ENCODE measurements at regions not wholly inside any gene's neighbourhood (a gene's known extent, or its start where the extent isn't known, plus 50 kb on each side); places are given as distances from the start of the nearest gene placed in this dataset.
"Not testable (repeated sequence)": the region's sequence is repeated elsewhere in the genome, so short reads cannot be mapped to it uniquely, and the experiment has no call there.

DNA sequence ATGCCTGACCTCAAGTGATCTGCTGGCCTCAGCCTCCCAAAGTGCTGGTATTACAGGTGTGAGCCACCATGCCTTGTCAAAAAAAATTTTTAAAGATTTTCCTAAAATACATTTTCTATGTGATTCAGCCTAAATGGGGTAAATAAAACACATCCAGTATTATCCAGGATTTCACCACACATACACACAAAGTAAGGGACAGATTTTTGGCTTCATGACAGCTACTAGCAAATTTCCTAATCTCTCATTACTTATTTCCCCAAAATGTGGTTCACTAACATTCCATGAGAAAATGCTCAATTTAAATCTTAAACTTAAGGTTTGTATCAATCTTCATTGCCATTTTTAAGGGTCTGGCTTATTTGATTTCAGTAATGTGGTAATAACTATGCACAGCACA, 348.5 kb upstream of the INTU start:
- DNase-seq, result no peak

DNA sequence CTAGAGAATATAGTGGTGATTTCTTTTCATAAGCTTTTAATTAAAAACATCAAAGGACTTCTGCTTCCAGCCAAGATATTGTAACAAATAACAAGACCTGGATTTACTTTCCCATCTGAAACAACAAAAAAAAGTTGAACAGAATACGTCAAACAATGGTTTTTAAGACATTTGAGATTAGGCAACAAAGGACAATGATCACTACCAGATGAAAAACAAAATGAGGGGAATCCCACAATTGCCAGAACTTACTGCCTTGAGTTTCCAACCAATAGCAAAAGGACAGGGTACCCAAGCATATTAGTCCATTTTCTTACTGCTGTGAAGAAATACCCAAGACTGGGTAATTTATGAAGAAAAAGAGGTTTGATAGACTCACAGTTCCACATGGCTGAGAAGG, 341.4 kb upstream of the INTU start:
- no peak for DNase-seq

DNA sequence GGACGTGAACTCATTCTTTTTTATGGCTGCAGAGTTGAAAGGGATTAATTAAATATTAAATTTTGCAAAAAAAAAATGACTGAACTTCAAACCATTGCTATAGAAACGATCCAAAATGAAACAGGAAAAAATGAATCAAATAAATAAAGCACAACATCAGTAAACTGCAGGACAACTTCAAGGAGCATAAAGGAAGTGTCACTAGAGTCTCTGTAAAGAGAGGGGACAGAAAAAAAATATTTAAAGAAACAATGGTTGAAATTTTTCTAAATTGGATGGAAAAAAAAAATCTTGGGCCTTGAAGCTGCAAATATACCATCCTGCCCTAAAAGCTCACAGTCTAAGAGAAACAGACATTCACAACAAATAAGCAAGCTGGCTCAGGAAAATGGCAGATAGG, 339.3 kb upstream of the INTU start:
- DNase-seq, result no peak

DNA sequence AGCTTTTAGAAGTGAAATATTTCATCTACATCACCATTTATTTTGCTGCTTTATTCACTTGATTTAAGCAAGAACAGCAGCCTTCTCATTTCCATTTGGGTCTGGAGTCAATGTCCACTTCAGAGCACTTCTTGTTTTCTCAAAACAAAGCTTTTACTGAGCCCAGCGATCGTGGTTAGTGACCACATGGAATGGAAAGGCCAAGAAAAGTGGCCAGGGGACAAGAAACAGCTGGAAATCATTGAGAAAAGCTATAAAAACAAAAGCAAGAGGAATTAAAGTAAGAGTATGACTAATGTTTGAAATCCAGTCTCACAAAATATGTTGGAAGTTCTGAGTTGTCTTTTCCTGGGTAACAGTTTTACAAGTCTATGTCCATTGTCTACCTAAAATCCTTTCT, 328.4 kb upstream of the INTU start:
- DNase-seq, result no peak

DNA sequence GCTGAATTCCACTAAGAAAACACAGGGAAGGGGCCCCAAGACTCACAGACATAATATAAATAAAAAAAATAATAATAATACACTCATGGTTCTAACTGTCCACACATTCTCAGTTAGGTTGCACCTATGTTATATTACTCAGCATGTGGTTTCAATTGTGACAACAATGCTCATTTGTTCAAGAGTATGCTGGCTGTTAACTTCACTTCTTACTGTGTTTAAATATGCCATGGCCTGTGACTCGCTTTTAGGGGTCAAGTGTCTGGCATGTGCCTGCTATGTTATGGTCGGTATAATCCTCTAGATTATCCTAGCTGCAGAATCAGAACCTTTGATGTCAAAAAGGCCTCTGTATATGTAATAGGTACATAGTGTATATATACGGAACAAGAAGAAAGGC, 324.8 kb upstream of the INTU start:
- DNase-seq, result no peak

DNA sequence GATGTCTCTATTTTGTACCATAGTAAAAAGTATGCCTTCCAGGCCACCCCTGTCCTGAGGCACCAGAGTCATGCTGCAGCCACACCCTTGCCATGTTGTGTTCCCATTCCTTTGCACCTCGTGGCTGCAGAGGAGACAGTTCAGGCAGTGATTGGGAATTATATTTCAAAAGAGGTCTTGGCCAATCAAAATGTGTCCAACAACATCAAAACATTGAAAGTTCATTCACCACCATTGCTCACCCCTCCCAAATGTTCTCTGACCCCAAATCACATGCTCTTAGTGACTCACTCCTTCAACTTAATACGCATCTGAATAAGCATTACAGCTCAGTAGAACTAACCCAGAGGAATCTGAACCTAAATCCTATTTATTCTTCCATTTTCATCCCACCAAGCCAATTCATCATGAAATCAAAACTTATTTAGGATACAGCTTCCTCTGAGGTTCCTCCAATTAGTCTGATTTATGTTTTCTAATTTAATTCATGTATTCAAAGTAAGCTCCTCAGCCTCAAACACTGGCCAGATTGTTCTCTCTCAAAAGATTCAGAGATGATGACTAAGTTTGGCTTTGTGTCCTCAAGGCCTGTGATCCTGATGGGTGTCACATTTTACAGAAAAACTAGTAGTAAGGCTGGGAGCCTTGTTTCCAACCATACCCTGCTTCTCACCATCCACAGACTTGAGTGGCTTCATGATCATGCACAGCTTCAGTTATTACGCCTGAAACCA, 323.2 kb upstream of the INTU start:
- no peak for DNase-seq

DNA sequence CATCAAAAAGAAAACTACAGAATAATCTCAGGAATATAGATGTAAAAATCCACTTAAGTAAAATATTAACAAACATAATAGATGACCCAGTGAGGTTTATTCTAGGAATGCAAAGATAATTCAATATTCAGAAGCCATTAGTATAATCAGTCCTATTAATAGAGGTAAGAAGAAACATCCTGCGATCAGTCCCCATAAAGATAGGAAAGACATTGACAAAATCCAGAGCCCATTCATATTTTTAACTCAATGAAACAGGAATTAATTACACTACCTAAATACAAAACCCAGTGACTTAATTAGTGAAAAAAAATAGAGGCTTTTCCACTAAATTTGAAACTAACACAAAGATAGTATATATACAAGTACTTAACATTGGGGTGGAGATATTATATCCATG, 321.4 kb upstream of the INTU start:
- DNase-seq, result no peak

DNA sequence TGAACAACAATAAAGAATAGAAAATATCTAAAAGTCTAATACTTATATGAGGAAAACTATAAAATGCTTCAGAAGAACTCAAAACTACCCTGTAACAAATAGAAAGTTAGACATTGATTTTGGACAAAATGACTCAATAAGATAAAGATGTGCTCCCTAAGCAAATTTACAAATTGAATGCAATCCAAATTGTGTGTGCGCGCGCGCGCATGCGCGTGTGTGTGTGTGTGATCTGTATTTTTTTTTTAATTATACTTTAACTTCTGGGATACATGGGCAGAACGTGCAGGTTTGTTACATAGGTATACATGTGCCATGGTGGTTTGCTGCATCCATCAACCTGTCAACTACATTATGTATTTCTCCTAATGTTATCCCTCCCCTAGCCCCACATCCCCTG, 320.8 kb upstream of the INTU start:
- DNase-seq, result no peak

DNA sequence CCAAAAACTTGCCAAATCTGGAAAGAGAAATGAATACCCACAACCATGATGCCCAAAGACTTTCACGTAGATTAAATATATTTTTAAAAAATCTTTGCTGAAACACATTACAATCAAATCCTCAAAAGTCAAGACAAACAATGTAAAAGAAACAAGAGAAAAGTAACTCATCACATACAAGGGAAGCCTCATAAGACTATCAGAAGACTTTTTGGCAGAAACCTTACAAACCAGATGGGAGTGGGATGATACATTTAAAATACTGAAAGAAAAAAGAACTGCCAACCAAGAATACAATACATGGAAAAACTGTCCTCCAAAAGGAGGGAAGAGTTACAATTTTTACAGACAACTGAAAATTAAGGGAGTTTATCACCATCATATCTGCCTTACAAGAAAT, 319.0 kb upstream of the INTU start:
- DNase-seq, result no peak

DNA sequence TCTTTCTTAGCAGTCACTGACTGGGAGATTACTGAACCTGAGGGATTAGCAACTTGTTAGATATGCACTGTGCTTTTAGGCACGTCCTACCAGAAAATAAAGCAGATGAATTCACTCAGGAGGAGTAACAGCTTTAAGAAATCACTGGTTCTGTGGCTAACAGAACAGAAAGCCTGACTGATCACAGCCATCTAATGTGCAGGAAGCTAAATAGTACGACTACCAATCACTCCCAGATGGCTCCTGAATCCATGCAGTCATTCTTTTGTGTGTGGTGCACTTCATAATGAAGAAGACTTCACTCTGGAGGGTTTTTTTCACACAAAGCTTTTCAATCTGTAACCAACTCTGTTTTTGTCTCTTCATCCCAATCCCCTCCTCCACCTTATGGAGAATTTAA, 305.3 kb upstream of the INTU start:
- DNase-seq, result no peak

DNA sequence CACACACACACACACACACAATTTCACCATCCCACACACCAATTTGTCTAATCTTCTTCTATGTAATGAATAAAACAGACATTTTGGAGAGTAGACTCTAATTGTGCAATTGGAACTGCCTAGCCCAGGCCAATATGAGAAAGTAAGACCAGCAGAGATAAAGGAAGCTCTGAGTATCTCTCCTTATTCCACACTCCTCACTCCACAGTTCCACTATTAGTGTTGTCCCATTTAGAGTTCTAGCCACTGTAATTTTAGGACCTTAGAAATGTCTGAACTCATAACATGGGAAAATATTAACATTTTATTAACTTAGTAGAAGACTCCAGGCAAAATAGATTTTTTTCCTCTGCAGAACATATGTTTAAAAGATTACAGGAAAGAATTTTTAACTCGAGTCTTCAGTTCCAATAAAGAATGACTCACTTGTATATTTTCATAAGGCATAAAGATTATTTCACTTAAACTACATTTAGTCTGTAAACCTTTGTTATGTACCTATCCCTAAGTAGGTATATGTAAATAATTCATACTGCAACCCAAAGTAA, 297.6 kb upstream of the INTU start:
- DNase-seq, result no peak

DNA sequence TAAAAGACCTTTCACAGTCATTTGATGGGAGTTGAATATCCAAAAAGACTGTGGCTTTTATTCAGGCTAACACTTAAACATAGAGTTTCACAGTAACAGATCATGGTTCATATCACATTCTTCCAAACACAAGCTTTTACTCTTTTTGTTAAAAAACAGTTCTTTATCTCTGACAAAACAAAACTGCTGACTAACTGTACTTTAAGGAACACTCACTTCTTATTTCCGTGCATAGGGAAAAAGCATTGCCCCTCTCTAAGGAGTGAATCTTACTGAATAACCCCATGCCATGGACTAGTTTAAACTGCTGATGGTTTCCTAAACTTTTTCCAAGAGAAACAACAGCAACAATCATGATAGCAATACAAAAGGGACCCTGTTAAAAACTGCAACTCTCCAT, 297.0 kb upstream of the INTU start:
- no peak for DNase-seq

DNA sequence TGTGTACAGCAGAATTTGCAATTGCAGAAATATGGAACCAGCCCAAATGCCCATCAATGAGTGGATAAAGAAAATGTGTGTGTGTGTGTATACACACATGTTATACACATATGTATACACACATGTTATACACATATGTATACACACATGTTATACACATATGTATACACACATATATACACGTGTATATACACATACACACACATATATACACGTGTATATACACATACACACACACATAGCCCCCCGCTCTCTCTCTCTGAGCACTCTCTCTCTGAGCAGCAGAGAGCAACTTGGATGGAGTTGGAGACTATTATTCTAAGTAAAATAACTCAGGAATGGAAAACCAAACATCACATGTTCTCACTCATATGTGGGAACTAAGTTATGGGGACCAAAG, 289.6 kb upstream of the INTU start:
- not testable (repeated sequence) for DNase-seq

DNA sequence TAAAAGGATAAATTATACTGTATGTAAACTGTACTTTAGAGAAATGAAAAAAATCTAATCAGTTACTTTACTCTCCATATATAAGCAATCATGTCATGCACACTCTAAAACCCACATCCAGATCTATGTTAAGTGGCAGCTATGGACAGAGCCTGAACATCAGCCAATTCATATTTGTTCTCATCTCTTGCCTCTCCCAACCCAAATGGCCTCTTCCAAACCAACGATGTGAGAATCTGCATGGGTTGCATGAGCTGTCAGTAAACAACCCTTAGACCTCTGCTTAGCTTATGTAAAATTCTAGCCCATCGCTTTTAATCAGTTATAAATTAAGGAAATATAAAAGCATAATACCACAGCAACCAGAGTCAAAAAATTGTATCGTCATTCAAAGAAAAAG, 288.7 kb upstream of the INTU start:
- DNase-seq, result no peak

DNA sequence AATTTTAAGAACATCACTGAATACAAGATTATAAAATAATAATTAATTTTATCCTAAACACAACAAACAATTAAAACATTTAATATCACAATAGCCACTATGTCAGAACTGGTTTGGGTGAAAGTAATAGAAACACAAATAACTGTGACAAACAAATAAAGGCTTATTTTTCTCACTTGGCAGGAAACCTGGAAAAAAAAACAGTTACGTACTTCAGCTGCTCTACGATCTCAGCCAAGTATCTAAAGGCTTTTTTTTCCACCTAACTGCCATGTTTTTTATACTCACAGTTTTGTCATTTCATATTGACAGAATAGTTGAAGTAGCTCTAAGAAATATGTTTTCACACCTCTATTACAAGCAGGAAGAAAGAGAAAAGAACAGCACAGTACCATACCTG, 284.8 kb upstream of the INTU start:
- DNase-seq, result no peak

DNA sequence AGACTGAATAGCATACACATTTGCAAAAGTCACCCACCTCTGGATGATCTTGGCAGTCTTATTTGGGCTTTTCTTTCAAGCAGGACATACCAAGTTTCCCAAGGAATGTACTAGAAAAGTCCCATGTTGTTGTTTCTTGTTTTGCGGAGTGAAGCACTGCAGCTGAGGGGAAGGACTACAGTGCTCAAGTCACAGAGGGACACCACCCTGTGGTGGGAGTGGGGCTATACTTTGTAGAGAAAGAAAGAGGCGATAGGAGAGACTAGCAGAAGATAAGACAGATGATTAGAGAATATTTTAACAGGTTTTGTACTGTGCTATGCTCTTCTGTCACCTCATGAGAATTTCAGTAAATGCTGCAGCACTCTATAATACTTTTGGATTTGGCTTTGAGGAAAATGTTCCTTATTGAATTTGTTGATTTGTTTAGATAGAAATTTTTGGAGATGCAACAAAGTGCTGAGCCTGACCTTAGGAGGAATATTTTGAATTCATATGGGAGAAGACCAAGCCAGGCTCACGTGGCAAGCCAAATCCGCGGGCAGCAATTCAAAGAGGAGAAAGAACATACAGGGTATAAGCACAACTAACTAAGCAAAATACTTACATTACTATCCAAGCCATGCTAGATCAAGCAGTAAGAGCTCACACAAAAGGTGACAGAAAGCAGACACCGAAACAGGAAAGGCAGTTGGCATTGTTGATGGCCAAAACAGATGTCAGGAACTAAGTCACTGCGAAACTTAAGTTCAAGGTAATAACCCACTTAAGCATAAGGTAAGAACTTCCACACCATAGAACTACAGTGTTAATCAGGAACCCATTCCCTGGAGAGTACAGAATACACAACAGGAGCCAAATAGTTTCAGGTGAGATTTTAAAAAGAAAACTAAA, 280.3 kb upstream of the INTU start:
- DNase-seq, result no peak

DNA sequence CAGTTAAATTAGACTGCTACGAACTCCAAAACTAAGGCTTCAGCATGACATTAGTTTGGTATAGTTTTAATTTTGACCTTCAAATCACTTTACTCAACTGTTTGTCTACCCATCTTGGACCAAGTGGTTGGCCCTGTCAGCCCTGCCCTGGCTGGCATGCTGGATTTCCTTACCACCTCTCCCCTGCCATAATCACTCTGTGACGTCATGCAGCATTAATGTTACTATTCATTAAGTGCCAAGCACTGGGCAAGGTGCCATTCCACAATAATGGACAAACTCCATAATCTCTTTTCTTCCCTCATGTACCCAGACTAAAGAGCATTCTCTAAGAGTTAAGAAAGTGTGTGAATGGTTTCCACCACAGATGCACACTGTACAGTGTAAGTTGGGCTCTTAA, 277.0 kb upstream of the INTU start:
- DNase-seq, result no peak

DNA sequence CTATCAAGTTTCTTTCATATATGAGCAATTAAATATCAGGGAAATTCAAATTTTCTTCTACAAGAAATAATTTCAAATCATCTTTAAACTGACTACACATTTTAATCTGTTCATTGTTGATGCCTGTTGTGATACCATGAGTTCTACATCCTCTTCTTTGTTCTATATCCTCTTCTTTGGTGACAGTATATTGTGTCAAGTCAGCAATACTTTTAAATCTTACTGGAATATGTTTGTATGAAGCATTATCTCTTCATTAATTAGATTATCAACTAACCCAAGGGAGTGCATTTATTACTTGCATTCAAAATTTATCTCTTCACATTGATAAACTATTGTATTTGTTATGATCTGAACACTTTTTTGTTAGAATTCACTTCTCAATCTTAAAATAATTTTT, 275.0 kb upstream of the INTU start:
- DNase-seq, result no peak

DNA sequence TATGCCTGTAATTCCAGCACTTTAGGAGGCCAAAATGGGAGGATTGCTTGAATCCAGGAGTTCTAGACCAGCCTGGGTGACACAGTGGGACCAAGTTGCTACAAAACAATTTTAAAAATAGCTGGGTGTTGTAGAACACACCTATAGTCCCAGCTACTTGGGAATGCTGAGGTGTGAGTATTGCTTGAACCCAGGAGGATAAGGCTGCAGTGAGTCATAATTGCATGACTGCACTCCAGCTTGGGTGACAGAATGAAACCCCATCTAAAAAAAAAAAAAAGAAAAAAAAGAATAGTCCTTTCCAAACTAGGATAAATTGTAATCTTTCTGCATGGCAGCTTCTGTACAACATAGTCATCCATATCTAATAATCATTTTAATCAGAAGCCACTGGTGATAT, 270.1 kb upstream of the INTU start:
- DNase-seq, result no peak

DNA sequence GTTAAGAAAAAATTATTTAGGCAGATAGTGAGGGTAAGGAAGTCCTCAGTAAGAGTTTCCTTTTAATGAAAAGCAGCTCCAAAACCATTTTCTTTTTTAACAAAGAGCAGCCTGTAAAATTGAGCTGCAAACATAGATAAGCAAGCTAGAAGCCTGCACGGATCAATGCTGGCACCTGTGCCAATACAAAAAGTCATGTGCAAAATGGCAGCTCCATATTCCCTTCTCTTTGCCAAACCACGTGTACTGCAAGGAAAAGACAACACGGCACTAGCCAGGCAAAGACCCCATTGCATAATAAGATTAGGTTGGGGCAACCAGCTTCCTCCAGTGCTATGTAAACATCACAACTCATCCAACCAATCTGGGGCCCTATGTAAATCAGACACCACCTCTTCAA, 268.4 kb upstream of the INTU start:
- no peak for DNase-seq

DNA sequence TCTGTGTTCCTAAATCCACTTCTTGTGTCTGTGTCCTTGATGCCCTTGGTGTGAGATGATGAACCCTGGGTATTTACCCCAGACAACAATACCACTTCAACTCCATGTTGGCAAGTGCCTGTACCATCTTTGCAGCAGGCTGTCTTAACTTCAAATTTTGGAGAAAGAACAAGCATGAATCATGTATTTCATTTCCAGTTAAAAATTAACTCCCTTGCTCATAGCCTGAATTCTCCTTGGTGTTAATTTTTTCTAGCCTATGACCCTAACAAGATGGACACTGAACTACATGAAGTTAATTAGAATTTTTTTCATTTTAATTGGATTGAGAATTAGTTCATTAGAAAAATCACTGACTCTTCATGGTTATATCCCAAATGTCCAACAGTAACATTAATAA, 267.8 kb upstream of the INTU start:
- no peak for DNase-seq

DNA sequence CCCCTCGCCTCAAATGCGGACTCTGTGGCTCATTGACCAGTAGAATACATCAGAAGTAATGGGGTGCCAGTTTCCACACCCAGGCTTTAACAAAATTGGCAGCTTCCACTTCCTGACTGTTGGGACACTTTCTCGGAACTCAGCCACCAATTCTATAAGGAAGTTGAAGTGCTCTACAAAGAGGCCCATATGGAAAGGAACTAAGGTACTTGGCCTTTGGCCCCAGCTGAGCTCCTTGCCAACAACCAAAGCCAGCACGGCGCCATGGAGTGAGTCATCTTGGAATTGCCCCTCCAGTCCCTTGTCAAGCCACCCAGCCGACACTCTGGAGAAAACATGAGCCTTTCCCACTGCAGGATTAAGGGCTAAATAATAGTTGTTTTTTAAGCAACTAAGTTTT, 262.2 kb upstream of the INTU start:
- DNase-seq, result no peak

DNA sequence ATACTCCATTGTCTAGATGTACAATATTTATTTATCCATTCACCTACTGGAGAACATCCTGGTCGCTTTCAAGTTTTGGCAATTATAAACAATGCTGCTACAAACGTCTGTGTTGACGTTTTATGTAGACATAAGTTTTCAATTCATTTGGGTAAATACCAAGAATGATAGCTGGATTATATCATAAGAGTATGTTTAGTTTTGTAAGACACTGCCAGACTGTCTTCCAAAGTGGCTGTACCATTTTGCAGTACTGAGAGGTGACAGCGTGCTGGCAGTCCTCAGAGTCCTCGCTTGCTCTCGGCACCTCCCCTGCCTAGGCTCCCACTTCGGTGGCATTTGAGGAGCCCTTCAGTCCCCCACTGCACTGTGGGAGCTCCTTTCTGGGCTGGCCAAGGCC, 253.3 kb upstream of the INTU start:
- DNase-seq, result no peak

DNA sequence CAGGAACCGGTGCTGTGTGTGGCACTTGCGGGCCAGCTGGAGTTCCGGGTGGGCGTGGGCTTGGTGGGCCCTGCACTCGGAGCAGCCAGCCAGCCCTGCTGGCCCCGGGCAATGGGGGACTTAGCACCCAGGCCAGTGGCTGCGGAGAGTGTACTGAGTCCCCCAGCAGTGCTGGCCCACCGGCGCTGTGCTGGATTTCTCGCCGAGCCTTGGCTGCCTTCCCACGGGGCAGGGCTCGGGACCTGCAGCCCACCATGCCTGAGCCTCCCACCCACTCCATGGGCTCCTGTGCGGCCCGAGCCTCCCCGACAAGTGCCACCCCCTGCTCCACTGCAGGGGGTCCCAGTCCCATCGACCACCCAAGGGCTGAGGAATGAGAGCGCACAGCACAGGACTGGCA, 252.8 kb upstream of the INTU start:
- not testable (repeated sequence) for DNase-seq

Measured in AML-193 (cell line).